ENCODE measurements at regions not wholly inside any gene's neighbourhood (a gene's known extent, or its start where the extent isn't known, plus 50 kb on each side); places are given as distances from the start of the nearest gene placed in this dataset.

DNA sequence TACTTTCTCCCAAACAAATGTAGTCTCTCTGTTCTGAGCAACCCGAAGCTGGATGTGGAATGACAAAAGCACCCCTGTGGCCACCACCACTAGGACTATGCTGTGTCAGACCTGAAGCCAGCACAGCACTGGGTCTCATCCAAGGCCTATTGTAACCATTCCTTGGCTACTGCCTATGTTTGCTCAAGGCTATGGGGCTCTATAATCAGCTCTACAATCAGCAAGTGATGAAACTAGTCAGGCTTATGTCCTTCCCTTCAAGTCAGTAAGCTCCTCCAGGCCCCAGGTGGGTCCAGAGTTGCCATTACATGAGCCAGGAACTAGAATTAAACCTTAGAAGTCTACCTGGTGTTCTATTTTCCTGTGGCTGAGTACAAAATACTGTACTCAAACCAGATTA is 370.2 kb downstream of the TBX15 start:
- no peak for TF ChIP-seq CTCF (IDR thresholded peaks at IDR 0.05; ENCODE audit: control insufficient read depth, insufficient read depth, low read depth, low read length, missing control alignments)
- no peak overlapping the region for H3K4me3 ChIP-seq (ENCODE audit: control insufficient read depth, low read depth, low read length)
- DNase-seq (ENCODE audit: low read depth), result no peak

GRCh38 chr1:118615066-118615465 is 373.1 kb downstream of the TBX15 start:
- TF ChIP-seq CTCF (IDR thresholded peaks at IDR 0.05; ENCODE audit: control insufficient read depth, insufficient read depth, low read depth, low read length, missing control alignments), result no peak
- DNase-seq (ENCODE audit: low read depth), result no peak
- no peak overlapping the region for H3K4me3 ChIP-seq (ENCODE audit: control insufficient read depth, low read depth, low read length)

GRCh38 chr1:118589238-118589846 is 398.8 kb downstream of the TBX15 start:
- no peak for DNase-seq (ENCODE audit: low read depth)
- no peak overlapping the region for H3K4me3 ChIP-seq (ENCODE audit: control insufficient read depth, low read depth, low read length)
- no peak for TF ChIP-seq CTCF (IDR thresholded peaks at IDR 0.05; ENCODE audit: control insufficient read depth, insufficient read depth, low read depth, low read length, missing control alignments)

DNA sequence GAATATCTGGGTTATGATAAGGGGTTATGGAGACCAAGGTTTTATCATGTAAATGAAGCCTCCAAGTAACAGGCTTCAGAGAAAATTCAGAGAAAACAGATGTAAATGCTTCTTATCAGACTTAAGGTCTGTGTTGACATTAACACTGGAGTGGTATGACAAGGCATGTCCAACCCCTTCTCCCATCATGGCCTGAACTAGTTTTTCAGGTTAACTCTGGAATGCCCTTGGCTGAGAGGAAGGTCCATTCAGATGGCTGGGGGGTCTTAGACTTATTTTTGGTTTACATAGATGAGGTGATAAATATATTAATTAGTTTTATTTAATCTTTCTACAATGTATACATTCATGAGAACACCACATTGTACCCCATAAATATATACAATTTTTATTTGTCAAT is 399.6 kb downstream of the TBX15 start:
- no peak for DNase-seq (ENCODE audit: low read depth)
- no peak for TF ChIP-seq CTCF (IDR thresholded peaks at IDR 0.05; ENCODE audit: control insufficient read depth, insufficient read depth, low read depth, low read length, missing control alignments)
- no peak overlapping the region for H3K4me3 ChIP-seq (ENCODE audit: control insufficient read depth, low read depth, low read length)

GRCh38 chr1:118578276-118578675 is 393.2 kb upstream of the SPAG17 start:
- no peak overlapping the region for H3K4me3 ChIP-seq (ENCODE audit: control insufficient read depth, low read depth, low read length)
- no peak for DNase-seq (ENCODE audit: low read depth)
- TF ChIP-seq CTCF (IDR thresholded peaks at IDR 0.05; ENCODE audit: control insufficient read depth, insufficient read depth, low read depth, low read length, missing control alignments), result no peak

DNA sequence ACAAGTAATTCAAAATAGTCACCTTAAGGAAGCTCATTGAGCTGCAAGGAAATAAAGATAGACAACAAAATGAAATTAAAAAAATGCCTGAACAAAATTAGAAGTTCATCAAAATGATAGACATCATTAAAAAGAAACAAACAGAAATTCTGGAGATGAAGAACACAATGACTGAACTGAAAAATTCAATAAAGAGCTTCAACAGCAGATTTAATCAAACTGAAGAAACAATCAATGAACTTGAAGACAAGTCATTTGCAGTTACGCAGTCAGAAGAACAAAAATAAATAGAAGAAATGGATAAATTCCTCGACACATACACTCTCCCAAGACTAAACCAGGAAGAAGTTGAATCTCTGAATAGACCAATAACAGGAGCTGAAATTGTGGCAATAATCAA is 390.0 kb upstream of the SPAG17 start:
- TF ChIP-seq CTCF (IDR thresholded peaks at IDR 0.05; ENCODE audit: control insufficient read depth, insufficient read depth, low read depth, low read length, missing control alignments), result no peak
- DNase-seq (ENCODE audit: low read depth), result no peak
- H3K4me3 ChIP-seq (ENCODE audit: control insufficient read depth, low read depth, low read length), result no peak overlapping the region
